Panc1 (cell line): ENCODE measurements at regions not wholly inside any gene's neighbourhood (a gene's known extent, or its start where the extent isn't known, plus 50 kb on each side); places are given as distances from the start of the nearest gene placed in this dataset.

Source experiments
- ATAC-seq: fragments of 200-7000 bp; cut with Tn5 transposase; 2 replicates; pipeline ENCODE4 v1.9.1; 2020; ENCODE audit warnings: mild to moderate bottlenecking, moderate library complexity
- BruUV-seq: library from RNA; stranded (reverse); fragments of 400-500 nt; replicated peaks from 2 replicates; lab custom pipeline; 2021; lab: Mats Ljungman, UMichigan
- CTCF ChIA-PET: fragments of 300-600 bp; sonication (Branson Sonifier 250); formaldehyde crosslinking; loops from one replicate; lab custom pipeline; 2022; ENCODE audit warnings: antibody characterized with exemption; lab: Charles Lee
- POLR2A ChIA-PET: fragments of 300-600 bp; sonication (Branson Sonifier 250); formaldehyde crosslinking; loops from one replicate; lab custom pipeline; 2022; ENCODE audit warnings: antibody characterized with exemption; lab: Charles Lee
- DNase-seq: peaks from one replicate; pipeline ENCODE4 v3.0.0-alpha.2; 2010; ENCODE audit warnings: low read depth, low spot score
- H3K27ac ChIP-seq: 2 replicates; pipeline ENCODE4 v1.5.1; 2011; ENCODE audit warnings: mild to moderate bottlenecking, low read length, inconsistent platforms
- H3K27me3 ChIP-seq: fragments of 200-500 bp; sonication (Bioruptor generic); 2 replicates; pipeline ENCODE4 v1.6.0; 2014; ENCODE audit warnings: low read length, inconsistent platforms; ENCODE audit not compliant: control insufficient read depth, insufficient read depth
- H3K36me3 ChIP-seq: fragments of 200-500 bp; sonication (Bioruptor generic); 2 replicates; pipeline ENCODE4 v1.5.1; 2014; ENCODE audit warnings: inconsistent platforms, mild to moderate bottlenecking, low read length, moderate library complexity; ENCODE audit not compliant: control insufficient read depth, insufficient read depth
- H3K4me1 ChIP-seq: 2 replicates; pipeline ENCODE4 v1.5.1; 2011; ENCODE audit warnings: inconsistent platforms, mild to moderate bottlenecking, low read length, moderate library complexity; ENCODE audit not compliant: control insufficient read depth, insufficient read depth
- H3K4me3 ChIP-seq, 2 experiments: 2 replicates each; pipeline ENCODE4 v1.5.1; 2011 to 2012; ENCODE audit warnings: low read depth in 2 of 2, low read length in 2 of 2, mild to moderate bottlenecking in 2 of 2, inconsistent platforms in 1 of 2, moderate library complexity in 1 of 2
- H3K9me3 ChIP-seq: fragments of 200-500 bp; sonication (Bioruptor generic); 2 replicates; pipeline ENCODE4 v1.5.1; 2014; ENCODE audit warnings: low read depth, mild to moderate bottlenecking, inconsistent platforms, low read length, moderate library complexity; ENCODE audit not compliant: control insufficient read depth, insufficient read depth
- POLR2AphosphoS5 ChIP-seq: IDR thresholded peaks from 2 replicates; pipeline ENCODE4 v1.6.1; 2012; ENCODE audit warnings: mild to moderate bottlenecking, low read depth, low read length, moderate library complexity
- SIN3A ChIP-seq: IDR thresholded peaks from 2 replicates; pipeline ENCODE4 v1.6.1; 2012; ENCODE audit warnings: low read depth, mild to moderate bottlenecking, low read length, moderate library complexity, borderline replicate concordance; ENCODE audit not compliant: insufficient read depth
- TCF7L2 ChIP-seq: IDR thresholded peaks from 2 replicates; pipeline ENCODE4 v1.6.1; 2011; ENCODE audit warnings: mild to moderate bottlenecking, low read depth, low read length, inconsistent platforms
- in situ Hi-C: cut with HindIII; loops from 2 replicates; pipeline ENCODE4 v1.10.0; 2016; ENCODE audit warnings: low sequenced_read_pairs, low pct_unique_long_range_greater_than_20kb
- intact Hi-C: fragments of 100-400 bp; cut with micrococcal nuclease; formaldehyde crosslinking; loops from one replicate; pipeline ENCODE4 v1.10.0; 2022; ENCODE audit not compliant: unreplicated experiment
- TF ChIP-seq, protein P1 (sequence below), 2 experiments: IDR thresholded peaks; 2 replicates each; pipeline ENCODE4 v1.6.1; 2011 to 2012; ENCODE audit warnings: low read depth in 2 of 2, control low read depth in 1 of 2, low read length in 1 of 2, mild to moderate bottlenecking in 1 of 2, moderate library complexity in 1 of 2; ENCODE audit not compliant: insufficient read depth in 1 of 2
- TF ChIP-seq, protein P2 (sequence below): fragments of 450-650 bp; IDR thresholded peaks from 2 replicates; pipeline ENCODE4 v1.5.1; 2017; ENCODE audit warnings: mild to moderate bottlenecking

GRCh38 chr13:33996636-33997035 lies 178.7 kb downstream of the RFC3 start:
- no peak overlapping the region for H3K27ac ChIP-seq
- no peak for ATAC-seq
- ChIA-PET POLR2A (no interaction called here), CTCF (no interaction called here)
- H3K4me3 ChIP-seq = no peak overlapping the region
- in situ Hi-C loops (no loop called here), intact Hi-C loops (no loop called here)
- BruUV-seq = no TSS peak
- no peaks in the 10 kb centered on the region for H3K9me3 ChIP-seq
- H3K27me3 ChIP-seq = no peaks in the 10 kb centered on the region
- no peak for TF ChIP-seq SIN3A
- no peak for DNase-seq
- no peaks in the 10 kb centered on the region for H3K4me1 ChIP-seq
- no peaks in the 10 kb centered on the region for H3K36me3 ChIP-seq

DNA sequence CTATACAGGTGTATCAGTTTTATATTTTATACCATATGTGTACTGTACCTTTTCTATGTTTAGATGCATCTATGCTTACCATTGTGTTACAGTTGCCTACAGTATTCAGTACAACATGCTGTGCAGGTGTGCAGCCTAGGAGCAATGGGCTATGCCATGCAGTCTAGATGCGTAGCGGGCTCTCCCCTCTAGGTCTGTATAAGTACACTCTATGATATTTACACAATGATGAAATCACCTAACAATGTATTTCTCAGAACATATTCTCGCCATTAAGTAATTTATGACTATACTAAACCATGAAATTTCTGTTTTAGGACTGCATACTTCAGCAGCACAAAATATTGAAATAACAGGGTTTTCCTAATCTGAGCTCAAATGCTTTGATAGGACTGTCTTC lies 179.6 kb downstream of the RFC3 start:
- ChIA-PET POLR2A (no interaction called here), CTCF (no interaction called here)
- no peak overlapping the region for H3K27ac ChIP-seq
- no peaks in the 10 kb centered on the region for H3K27me3 ChIP-seq
- BruUV-seq = no TSS peak
- H3K4me1 ChIP-seq = no peaks in the 10 kb centered on the region
- H3K4me3 ChIP-seq = no peak overlapping the region
- DNase-seq (no peak), ATAC-seq (no peak)
- H3K36me3 ChIP-seq = no peaks in the 10 kb centered on the region
- in situ Hi-C loops (no loop called here), intact Hi-C loops (no loop called here)
- no peaks in the 10 kb centered on the region for H3K9me3 ChIP-seq
- no peak for TF ChIP-seq POLR2AphosphoS5

- POLR2A ChIA-PET = no interaction called here
- CTCF ChIA-PET = no interaction called here
- H3K9me3 ChIP-seq = no peaks in the 10 kb centered on the region
- ATAC-seq = no peak
- BruUV-seq = no TSS peak
- TF ChIP-seq SIN3A (no peak), POLR2AphosphoS5 (no peak), TCF7L2 (no peak)
- TF ChIP-seq, protein P1, sequence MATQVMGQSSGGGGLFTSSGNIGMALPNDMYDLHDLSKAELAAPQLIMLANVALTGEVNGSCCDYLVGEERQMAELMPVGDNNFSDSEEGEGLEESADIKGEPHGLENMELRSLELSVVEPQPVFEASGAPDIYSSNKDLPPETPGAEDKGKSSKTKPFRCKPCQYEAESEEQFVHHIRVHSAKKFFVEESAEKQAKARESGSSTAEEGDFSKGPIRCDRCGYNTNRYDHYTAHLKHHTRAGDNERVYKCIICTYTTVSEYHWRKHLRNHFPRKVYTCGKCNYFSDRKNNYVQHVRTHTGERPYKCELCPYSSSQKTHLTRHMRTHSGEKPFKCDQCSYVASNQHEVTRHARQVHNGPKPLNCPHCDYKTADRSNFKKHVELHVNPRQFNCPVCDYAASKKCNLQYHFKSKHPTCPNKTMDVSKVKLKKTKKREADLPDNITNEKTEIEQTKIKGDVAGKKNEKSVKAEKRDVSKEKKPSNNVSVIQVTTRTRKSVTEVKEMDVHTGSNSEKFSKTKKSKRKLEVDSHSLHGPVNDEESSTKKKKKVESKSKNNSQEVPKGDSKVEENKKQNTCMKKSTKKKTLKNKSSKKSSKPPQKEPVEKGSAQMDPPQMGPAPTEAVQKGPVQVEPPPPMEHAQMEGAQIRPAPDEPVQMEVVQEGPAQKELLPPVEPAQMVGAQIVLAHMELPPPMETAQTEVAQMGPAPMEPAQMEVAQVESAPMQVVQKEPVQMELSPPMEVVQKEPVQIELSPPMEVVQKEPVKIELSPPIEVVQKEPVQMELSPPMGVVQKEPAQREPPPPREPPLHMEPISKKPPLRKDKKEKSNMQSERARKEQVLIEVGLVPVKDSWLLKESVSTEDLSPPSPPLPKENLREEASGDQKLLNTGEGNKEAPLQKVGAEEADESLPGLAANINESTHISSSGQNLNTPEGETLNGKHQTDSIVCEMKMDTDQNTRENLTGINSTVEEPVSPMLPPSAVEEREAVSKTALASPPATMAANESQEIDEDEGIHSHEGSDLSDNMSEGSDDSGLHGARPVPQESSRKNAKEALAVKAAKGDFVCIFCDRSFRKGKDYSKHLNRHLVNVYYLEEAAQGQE (IDR thresholded peaks at IDR 0.05; ENCODE audit: insufficient read depth in 1 of 2, low read depth in 2 of 2, low read length in 1 of 2) = no peak
- TF ChIP-seq, protein P2, sequence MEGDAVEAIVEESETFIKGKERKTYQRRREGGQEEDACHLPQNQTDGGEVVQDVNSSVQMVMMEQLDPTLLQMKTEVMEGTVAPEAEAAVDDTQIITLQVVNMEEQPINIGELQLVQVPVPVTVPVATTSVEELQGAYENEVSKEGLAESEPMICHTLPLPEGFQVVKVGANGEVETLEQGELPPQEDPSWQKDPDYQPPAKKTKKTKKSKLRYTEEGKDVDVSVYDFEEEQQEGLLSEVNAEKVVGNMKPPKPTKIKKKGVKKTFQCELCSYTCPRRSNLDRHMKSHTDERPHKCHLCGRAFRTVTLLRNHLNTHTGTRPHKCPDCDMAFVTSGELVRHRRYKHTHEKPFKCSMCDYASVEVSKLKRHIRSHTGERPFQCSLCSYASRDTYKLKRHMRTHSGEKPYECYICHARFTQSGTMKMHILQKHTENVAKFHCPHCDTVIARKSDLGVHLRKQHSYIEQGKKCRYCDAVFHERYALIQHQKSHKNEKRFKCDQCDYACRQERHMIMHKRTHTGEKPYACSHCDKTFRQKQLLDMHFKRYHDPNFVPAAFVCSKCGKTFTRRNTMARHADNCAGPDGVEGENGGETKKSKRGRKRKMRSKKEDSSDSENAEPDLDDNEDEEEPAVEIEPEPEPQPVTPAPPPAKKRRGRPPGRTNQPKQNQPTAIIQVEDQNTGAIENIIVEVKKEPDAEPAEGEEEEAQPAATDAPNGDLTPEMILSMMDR = no peak
- DNase-seq = no peak
- no peak overlapping the region for H3K27ac ChIP-seq
- H3K36me3 ChIP-seq = no peaks in the 10 kb centered on the region
- no peak overlapping the region for H3K4me3 ChIP-seq
- intact Hi-C loops (no loop called here), in situ Hi-C loops (no loop called here)
- no peaks in the 10 kb centered on the region for H3K27me3 ChIP-seq
- H3K4me1 ChIP-seq = no peaks in the 10 kb centered on the region
Measured at GRCh38 chr13:33999811-34000605, 182.1 kb downstream of the RFC3 start.
